ENCODE measurements at regions not wholly inside any gene's neighbourhood (a gene's known extent, or its start where the extent isn't known, plus 50 kb on each side); places are given as distances from the start of the nearest gene placed in this dataset.

DNA sequence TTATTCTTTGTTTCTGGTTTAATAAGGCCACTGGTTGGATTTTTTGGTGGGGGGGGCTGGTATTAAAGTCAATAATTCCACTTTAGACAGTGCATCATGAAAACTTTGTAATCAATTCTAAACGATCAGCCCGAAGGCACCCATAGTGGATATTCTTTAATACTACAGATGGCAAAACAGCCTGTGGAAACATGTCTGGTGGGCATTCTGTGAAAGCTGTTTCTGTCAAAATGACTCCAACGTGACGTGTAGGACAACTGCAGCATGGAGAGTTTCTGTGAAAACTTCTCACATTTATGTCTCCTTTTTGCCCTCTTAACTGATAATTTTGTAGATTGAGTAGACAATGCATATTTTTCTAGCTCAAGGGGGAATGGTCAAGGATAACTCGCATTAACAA is 185.8 kb upstream of the FLRT2 start:
- TF ChIP-seq, protein P1, sequence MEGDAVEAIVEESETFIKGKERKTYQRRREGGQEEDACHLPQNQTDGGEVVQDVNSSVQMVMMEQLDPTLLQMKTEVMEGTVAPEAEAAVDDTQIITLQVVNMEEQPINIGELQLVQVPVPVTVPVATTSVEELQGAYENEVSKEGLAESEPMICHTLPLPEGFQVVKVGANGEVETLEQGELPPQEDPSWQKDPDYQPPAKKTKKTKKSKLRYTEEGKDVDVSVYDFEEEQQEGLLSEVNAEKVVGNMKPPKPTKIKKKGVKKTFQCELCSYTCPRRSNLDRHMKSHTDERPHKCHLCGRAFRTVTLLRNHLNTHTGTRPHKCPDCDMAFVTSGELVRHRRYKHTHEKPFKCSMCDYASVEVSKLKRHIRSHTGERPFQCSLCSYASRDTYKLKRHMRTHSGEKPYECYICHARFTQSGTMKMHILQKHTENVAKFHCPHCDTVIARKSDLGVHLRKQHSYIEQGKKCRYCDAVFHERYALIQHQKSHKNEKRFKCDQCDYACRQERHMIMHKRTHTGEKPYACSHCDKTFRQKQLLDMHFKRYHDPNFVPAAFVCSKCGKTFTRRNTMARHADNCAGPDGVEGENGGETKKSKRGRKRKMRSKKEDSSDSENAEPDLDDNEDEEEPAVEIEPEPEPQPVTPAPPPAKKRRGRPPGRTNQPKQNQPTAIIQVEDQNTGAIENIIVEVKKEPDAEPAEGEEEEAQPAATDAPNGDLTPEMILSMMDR (IDR thresholded peaks at IDR 0.05; ENCODE audit: borderline replicate concordance, extremely low read depth, low read length, poor library complexity, severe bottlenecking) = no peak
- no peak for TF ChIP-seq EZH2 (IDR thresholded peaks at IDR 0.05; ENCODE audit: borderline replicate concordance, low read depth, low read length, severe bottlenecking)

Data from DND-41 (cell line).